ENCODE measurements at regions not wholly inside any gene's neighbourhood (a gene's known extent, or its start where the extent isn't known, plus 50 kb on each side); places are given as distances from the start of the nearest gene placed in this dataset.

DNA sequence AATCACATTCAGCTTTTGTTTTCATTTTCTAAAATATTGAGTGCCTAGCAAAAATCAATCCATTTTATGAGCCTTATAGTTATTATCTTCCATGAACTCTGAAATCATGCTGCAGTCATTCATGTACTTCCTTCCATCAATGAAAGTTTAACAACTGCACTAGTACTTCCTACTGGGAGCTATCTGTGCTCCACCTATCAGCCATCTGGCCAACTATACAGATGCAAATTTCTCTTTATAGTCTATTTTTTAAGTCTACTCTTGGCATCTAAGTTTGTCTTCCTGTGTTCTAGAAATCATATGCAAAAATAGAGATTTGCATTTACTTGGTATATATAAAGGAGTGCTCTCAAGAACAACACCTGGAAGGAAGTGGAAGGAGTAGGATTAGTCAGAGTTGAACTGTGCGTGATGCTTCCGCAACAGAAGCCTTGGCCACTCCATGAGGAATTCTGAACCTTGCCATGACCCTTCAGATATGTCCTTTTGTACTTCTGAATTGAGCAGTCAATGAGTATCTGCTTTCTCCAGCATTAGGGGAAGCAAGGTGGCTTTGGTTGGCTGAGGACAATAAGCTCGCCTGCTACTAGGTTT is 403.2 kb upstream of the ADAMTS5 start:
- TF ChIP-seq, protein P1, sequence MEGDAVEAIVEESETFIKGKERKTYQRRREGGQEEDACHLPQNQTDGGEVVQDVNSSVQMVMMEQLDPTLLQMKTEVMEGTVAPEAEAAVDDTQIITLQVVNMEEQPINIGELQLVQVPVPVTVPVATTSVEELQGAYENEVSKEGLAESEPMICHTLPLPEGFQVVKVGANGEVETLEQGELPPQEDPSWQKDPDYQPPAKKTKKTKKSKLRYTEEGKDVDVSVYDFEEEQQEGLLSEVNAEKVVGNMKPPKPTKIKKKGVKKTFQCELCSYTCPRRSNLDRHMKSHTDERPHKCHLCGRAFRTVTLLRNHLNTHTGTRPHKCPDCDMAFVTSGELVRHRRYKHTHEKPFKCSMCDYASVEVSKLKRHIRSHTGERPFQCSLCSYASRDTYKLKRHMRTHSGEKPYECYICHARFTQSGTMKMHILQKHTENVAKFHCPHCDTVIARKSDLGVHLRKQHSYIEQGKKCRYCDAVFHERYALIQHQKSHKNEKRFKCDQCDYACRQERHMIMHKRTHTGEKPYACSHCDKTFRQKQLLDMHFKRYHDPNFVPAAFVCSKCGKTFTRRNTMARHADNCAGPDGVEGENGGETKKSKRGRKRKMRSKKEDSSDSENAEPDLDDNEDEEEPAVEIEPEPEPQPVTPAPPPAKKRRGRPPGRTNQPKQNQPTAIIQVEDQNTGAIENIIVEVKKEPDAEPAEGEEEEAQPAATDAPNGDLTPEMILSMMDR (conservative IDR thresholded peaks at IDR 0.05; ENCODE audit: low read length) = no peak
- no peak for TF ChIP-seq EZH2phosphoT487 (IDR thresholded peaks at IDR 0.05; ENCODE audit: borderline replicate concordance)

All from Loucy (cell line).